VCaP (cell line): ENCODE measurements at regions not wholly inside any gene's neighbourhood (a gene's known extent, or its start where the extent isn't known, plus 50 kb on each side); places are given as distances from the start of the nearest gene placed in this dataset.

Experiments
- H3K27ac ChIP-seq: fragments of 450-650 bp; 2 replicates; pipeline ENCODE4 v1.5.1; 2017
- CTCF ChIP-seq: fragments of 450-650 bp; conservative IDR thresholded peaks from 2 replicates; pipeline ENCODE4 v1.5.1; 2017; ENCODE audit warnings: mild to moderate bottlenecking, moderate library complexity

- TF ChIP-seq CTCF, result no peak
Measured at GRCh38 chr22:46042786-46043185, 65.8 kb upstream of the WNT7B start.

DNA sequence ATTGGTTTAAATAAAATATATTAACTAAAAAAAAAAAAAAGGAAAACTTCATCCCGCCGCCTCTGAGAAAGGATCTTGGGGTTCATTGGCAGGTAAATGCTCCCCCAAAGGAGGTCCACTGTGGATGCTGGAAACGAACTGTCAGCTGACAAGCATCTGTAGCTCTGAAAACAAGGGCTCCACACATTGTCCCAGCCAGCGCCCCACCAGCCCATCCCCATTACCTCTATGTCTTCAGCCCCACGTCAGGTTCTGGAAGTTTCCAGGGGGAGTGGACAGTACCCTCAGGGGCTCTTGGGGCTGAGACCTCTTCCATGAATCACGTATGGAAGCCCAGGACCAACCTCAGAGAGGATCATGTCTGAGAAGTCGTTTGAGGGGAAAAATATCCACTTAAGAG lies 66.4 kb upstream of the WNT7B start:
- peak overlapping the region; percentile 89 for H3K27ac ChIP-seq
- TF ChIP-seq CTCF, result no peak

More at GRCh38 chr22:46042786-46043185, 65.8 kb upstream of the WNT7B start:
- H3K27ac ChIP-seq, result peak overlapping the region; percentile 89

- TF ChIP-seq CTCF, result no peak
- peak overlapping the region; percentile 89 for H3K27ac ChIP-seq
Measured at GRCh38 chr22:46043816-46044620, 67.1 kb upstream of the WNT7B start.

GRCh38 chr22:46044621-46045458 lies 67.9 kb upstream of the WNT7B start:
- TF ChIP-seq CTCF, result no peak
- H3K27ac ChIP-seq, result peak overlapping the region; percentile 89

DNA sequence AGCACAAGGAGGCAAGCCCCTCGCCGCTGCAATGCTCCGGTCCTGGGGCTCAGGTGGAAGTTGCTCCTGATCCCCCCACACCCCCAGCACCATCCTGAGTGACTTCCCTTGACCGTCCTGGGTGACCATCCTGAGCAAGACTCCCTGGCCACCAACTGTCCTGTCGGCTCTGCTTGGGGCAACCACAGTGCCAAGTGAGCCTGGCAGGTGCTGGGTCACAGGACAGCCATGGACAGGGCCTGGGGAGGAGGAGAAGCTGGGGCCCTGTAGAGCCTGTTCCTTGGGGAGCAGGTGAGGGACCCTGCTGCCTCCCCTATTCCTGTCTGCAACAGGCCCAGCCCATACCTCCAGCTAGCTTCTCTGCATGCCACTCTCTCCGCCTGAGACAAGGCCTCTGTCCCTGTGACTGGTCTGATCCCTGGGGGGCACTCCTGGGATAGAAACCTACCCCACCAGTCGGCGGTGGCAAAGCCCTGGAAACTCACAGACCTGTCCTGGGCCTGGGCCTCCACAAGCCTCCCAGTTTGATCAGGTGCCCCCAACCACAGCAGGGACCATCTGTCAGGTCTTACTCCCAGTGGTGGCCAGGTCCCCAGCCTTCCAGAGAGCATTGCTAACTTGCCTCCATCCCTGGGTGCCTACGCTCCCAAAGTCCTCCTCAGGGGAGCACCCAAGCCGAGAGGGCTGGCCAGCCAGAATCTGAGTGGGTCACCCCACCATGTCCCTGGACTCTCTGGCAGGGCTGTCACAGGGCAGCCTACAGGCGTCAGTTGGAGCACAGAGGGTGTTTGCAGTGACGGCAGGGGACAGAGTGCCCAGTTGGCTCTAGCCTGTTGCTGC lies 68.7 kb upstream of the WNT7B start:
- H3K27ac ChIP-seq, result peak overlapping the region; percentile 89
- TF ChIP-seq CTCF, result no peak

DNA sequence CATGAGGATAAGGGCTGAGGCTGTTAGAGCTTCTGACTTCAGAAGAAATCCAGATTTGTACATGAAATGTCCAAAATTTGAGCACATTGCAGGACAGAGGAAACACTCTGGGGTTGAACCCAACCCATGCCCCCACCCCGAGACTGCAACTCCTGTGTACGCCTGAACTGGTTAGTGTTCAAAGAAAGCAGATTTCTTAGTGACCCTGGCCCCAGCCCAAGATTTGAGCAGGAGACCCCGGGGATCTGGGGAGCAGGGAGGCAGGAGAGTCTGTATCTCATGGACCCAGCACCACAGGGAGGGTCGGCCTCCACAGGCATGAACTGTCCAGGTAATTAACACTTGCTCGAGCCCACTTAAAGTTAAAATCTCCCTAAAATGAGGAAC lies 69.3 kb upstream of the WNT7B start:
- H3K27ac ChIP-seq, result peak overlapping the region; percentile 89
- TF ChIP-seq CTCF, result no peak

DNA sequence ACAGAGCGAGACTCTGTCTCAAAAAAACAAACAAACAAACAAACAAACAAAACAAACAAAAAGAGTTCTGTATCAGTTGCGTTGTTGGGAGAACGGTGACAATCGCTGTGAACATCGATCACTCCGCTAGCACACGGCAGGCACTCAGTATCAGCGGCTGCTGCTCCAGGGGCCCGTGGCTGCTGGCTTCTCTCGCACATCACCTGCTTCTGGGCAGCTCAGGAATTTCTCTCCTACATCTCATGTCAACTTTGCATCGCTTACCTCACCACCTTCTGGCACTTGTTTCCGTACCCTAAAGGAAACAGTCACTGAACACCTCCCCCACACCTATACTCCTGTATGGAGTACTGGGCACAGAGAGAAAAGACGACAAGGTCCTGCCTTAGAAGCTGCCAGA lies 70.3 kb upstream of the WNT7B start:
- peak overlapping the region; percentile 89 for H3K27ac ChIP-seq
- TF ChIP-seq CTCF, result no peak
